Epithelial cell of proximal tubule (primary cell): ENCODE measurements at regions not wholly inside any gene's neighbourhood (a gene's known extent, or its start where the extent isn't known, plus 50 kb on each side); places are given as distances from the start of the nearest gene placed in this dataset.

Experiments
- DNase-seq: peaks from one replicate; pipeline ENCODE4 v3.0.0-alpha.2; 2011; ENCODE audit warnings: low read depth
- H3K4me3 ChIP-seq: 2 replicates; pipeline ENCODE4 v1.5.1; 2011; ENCODE audit warnings: low read depth, mild to moderate bottlenecking, low read length
- CTCF ChIP-seq: conservative IDR thresholded peaks from 2 replicates; pipeline ENCODE4 v1.5.1; 2012; ENCODE audit warnings: low read depth, mild to moderate bottlenecking, low read length

DNA sequence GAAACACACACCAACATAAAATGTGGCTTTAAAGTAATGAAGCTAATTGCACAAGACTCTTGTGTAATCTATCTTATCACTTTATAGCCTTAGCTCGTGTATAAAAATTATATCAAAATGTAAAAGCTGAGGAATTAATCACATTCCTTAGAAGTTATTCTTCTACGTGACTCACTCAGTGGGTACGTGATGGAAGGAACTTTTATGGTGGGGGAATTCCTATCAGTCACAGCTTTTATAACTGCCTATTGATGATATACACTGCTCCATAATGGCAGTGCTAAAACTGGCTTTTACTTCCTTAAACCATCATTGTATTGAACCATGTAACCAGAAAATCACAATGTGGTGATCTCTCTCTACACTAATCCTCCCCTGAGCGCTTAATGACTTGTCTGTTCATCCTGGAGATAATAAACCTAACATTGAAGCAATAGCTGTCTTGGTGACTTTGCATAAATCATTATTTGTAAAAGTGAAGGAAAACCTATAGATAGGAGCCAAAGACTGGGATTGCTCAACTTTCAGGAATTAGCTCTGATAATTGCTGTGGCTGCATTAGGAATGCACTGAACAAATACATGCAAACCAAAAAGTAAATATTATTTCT is 276.7 kb downstream of the GBA3 start:
- peak; percentile 42 for DNase-seq
- no peak for TF ChIP-seq CTCF
- H3K4me3 ChIP-seq, result no peak overlapping the region

- TF ChIP-seq CTCF, result peak; percentile 81
- no peak for DNase-seq
- no peak overlapping the region for H3K4me3 ChIP-seq
These were observed 269.6 kb downstream of the GBA3 start for GRCh38 chr4:22962295-22962694.

DNA sequence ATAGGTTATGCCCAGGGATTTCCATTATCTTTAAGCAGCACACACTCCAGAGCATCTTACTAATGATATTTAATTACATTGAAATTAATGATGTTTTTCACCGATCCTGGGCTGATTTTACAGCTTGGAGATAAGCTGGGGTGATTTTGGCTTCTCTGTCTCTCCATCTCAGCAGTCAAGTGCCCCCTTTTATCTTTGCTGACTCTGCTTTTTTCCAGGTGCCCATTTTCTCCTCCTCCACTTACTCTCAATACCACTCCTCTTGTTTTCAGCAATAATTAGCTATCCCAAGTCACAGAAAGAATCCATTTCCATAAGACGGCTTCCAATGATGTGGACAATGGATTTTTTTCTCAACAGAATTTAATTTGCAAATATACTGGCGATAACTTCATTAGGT is 266.7 kb downstream of the GBA3 start:
- no peak for TF ChIP-seq CTCF
- no peak overlapping the region for H3K4me3 ChIP-seq
- no peak for DNase-seq

DNA sequence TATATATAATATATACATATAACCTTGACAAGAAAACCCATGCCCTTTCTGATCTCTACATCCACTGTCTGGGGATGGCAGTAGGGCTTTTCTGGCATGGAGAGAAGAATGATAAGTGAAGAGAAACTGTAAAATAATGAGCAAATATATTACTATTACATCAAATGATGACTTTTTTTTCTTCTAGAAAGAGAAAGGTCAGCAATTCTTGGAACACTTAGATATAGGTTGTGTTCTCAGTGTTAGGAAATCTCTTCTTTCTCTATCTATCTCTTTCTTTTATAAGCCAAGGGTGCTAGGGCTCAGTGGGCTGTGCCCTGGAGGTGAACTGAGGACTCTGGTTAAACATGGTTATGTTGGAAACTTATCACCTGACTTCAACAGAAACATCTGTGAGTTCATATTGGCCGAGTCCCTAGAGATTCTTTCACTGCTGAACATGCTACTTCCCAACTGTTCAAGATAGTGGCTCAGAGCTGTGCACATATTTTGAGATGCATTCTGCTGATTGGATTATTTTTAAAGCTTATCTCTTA is 265.1 kb downstream of the GBA3 start:
- no peak overlapping the region for H3K4me3 ChIP-seq
- DNase-seq, result no peak
- TF ChIP-seq CTCF, result no peak

GRCh38 chr4:22949161-22949855 is 256.6 kb downstream of the GBA3 start:
- no peak for DNase-seq
- no peak overlapping the region for H3K4me3 ChIP-seq
- TF ChIP-seq CTCF, result no peak

- no peak for TF ChIP-seq CTCF
- no peak for DNase-seq
These were observed 255.1 kb downstream of the GBA3 start for GRCh38 chr4:22947851-22948250.

More at GRCh38 chr4:22947851-22948250, 255.1 kb downstream of the GBA3 start:
- H3K4me3 ChIP-seq, result no peak overlapping the region
